GM20431 (cell line): ENCODE measurements at regions not wholly inside any gene's neighbourhood (a gene's known extent, or its start where the extent isn't known, plus 50 kb on each side); places are given as distances from the start of the nearest gene placed in this dataset.
"Not testable (repeated sequence)": the region's sequence is repeated elsewhere in the genome, so short reads cannot be mapped to it uniquely, and the experiment has no call there.

Experiments
- in situ Hi-C: fragments of 300-500 bp; cut with MseI, MboI; formaldehyde crosslinking; loops from one replicate; pipeline ENCODE4 v1.15.0; 2020; ENCODE audit warnings: low sequenced_read_pairs; ENCODE audit not compliant: unreplicated experiment

DNA sequence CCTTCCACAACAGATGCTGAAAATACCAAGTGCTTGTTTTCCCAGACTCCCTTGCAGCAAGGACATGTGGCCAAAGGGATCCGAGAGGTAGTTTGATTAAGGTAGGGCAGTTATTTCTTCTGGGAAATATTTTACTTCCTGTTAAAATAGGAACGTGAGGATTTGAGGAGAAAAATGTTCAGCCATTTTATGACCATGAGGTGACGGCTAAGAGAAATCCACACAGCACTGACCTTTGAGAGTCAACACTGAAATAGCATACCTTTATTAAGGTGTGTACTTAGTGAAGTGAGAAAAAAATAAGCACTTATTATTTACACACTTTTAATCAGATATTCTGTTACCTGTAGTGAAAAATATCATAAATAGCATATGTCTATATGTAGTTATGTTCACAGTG lies 133.9 kb downstream of the PPP1R3A start:
- in situ Hi-C loops = no loop called here

DNA sequence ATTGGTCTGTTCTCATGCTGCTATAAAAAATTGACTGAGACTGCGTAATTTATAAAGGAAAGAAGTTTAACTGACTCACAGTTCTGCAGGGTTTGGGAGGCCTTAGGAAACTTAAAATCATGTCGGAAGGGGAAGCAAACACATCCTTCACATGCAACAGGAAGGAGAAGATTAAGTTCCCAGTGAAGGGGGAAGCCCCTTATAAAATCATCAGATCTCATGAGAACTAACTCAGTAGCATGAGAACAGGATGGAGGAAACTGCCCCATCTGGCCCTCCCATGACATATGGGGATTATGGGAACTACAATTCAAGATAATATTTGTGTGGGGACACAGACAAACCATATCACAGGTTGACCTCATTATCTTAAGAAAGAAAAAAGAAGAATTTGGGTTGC lies 134.5 kb downstream of the PPP1R3A start:
- in situ Hi-C loops = no loop called here

DNA sequence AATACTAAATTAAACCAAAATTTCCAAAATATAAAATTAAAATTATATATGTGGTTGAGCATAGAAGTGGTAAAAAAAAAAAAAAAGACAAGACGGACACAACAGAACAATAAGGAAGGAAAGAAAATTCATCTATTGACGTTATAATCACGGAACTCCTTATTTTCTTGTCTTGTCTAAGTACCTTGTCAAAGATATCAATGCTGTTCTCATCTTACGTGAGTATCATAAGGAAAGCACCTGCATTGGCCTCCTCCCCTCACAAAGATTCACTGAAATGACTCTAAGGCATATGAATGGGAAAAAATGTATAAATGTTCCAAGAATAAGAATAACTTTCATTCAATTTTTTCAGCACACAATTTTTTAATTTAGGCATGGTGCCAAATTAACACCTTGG lies 135.4 kb downstream of the PPP1R3A start:
- in situ Hi-C loops = no loop called here

- in situ Hi-C loops = no loop called here
Observed at GRCh38 chr7:113775804-113776203, 143.0 kb downstream of the PPP1R3A start.

GRCh38 chr7:113775401-113775800 lies 143.4 kb downstream of the PPP1R3A start:
- in situ Hi-C loops = no loop called here

DNA sequence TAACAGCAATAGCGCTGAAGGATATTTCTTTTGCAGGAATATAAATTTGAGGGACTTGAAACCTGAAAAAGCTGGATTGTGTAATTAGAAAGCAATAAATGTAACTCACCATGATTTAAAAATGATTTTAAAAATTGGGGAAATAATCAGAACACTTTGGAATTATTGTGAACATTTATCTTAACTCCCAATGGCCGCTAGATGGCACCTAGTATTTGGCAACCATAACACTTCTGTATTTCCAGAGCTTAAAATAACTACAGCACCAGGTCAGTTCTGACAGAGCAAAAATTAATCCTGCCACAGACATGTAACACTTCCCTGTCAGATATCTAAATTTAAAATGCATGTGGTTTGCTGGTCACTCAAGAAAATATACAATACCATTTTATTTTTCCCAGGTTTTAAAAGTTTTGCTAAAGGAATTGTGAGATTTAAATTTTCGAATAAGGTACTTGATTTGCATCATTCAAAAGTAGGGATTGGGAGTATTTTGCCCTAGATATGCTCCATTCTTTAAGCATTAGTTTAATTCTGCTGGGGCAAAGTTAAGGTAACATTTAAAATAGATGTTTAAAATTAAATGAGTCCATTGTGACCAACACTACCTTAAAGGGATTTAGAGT lies 144.5 kb downstream of the PPP1R3A start:
- in situ Hi-C loops = no loop called here

- in situ Hi-C loops = no loop called here
Observed at GRCh38 chr7:113770146-113770738, 148.6 kb downstream of the PPP1R3A start.

GRCh38 chr7:113768387-113768786 lies 150.4 kb downstream of the PPP1R3A start:
- in situ Hi-C loops = no loop called here

DNA sequence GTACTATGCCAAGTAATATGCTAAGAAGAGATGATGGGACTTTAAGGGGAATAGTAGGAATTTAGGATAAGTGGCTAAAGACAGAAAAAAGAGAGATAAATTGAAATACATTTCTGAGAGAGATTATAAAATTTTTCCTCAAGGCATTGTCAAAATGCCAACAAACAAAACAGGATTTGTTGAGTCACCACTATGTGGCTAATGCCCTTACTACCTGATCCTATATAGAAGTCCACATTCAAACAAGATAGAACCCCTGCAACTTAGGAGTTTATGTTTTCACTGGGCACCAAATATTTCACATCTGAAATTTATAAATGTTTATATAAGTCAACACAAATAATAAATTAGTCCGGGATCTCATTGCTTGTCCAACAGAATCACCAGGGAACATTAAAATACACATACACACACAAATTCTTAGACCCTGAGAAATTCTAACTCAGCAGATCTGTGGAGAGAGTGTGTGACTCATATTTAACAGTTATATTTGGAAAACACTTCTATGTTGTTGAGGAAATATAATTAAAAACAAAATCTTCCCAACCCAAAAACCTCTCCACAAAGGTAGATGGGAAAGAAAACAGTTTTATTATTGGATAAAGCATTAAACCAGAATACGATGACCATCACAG lies 154.3 kb downstream of the PPP1R3A start:
- in situ Hi-C loops = no loop called here

DNA sequence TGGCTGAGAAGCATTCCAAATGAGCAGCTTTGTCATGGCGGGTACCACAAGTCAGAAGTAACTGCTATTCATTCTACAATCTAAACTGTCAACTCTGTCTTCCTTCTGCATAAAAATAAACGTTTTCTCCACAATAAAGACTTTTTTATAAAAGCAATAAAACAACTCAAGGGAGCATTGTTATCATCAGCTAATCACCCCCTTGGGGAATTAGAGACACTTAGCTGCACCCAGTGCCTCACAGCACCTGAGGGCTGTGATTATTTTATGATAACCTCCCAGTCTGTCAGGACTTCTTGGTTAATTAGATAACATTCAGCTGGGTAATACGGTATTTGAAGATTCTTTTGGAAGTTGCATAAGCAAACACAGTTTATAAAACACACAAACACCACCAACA lies 155.6 kb downstream of the PPP1R3A start:
- in situ Hi-C loops = no loop called here

GRCh38 chr7:113756250-113756649 lies 162.6 kb downstream of the PPP1R3A start:
- in situ Hi-C loops = no loop called here

DNA sequence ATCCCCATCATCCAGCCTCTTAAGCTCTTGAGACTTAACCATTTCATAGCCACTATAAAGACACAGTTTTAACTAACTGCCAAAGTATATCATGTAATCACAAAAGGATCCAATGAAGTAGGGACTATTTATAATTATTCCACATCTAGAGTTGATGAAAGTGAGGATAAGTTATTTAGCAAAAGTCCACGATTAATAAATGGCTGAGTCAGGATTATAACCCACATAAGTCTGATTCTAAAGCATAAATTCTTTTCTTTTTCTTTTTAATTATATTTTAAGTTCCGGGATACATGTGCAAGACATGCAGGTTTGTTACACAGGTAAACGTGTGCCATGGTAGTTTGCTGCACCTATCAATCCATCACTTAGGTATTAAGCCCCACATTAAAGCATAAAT lies 166.1 kb downstream of the PPP1R3A start:
- in situ Hi-C loops = no loop called here

DNA sequence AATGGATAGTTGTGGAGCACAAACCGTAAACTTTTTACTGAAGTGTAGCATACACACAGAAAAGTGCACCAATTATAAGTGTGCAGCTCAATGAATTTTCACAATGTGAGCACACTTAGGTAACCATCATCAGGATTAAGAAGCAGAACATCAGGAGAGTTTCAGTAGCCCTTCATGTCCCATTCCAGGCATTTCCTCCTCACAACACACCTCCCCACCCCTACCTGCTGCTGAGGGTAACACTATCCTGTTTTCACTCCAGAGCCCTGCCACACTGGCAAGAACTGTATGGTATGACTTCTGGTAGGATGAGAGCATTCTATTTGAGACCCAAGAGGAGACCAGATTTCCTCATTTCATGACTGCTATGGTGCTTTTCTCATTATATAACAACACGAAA lies 166.5 kb downstream of the PPP1R3A start:
- in situ Hi-C loops = no loop called here

- in situ Hi-C loops = no loop called here
Observed at GRCh38 chr7:113751547-113751946, 167.3 kb downstream of the PPP1R3A start.

DNA sequence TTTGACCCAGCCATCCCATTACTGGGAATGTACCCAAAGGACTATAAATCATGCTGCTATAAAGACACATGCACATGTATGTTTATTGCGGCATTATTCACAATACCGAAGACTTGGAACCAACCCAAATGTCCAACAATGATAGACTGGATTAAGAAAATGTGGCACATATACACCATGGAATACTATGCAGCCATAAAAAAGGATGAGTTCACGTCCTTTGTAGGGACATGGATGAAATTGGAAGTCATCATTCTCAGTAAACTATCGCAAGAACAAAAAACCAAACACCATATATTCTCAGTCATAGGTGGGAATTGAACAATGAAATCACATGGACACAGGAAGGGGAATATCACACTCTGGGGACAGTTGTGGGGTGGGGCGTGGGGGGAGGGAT lies 170.4 kb downstream of the PPP1R3A start:
- in situ Hi-C loops = not testable (repeated sequence)

DNA sequence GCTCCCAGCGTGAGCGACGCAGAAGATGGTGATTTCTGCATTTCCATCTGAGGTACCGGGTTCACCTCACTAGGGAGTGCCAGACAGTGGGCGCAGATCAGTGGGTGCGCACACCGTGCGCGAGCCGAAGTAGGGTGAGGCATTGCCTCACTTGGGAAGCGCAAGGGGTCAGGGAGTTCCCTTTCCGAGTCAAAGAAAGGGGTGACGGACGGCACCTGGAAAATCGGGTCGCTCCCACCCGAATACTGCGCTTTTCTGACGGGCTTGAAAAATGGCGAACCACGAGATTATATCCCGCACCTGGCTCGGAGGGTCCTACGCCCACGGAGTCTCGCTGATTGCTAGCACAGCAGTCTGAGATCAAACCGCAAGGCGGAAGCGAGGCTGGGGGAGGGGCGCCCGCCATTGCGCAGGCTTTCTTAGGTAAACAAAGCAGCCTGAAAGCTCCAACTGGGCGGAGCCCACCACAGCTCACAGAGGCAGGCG lies 175.8 kb downstream of the PPP1R3A start:
- in situ Hi-C loops = not testable (repeated sequence)

DNA sequence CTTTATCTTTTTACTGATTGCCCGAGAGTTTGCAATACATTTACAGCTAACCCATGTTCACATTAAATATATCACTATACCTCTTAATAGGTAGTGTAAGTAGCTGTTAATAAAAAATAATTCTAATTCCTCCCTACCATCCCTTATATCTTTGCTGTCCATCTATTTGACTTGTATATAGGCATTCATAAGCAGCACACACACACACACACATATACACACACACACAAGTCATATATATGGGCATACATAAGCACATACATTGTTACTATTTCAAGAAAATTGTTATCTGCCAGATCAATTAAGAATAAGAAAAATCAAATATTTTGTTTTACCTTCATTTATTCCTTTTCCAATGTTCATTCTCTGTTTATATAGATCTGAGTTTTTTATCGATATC lies 176.4 kb downstream of the PPP1R3A start:
- in situ Hi-C loops = no loop called here

DNA sequence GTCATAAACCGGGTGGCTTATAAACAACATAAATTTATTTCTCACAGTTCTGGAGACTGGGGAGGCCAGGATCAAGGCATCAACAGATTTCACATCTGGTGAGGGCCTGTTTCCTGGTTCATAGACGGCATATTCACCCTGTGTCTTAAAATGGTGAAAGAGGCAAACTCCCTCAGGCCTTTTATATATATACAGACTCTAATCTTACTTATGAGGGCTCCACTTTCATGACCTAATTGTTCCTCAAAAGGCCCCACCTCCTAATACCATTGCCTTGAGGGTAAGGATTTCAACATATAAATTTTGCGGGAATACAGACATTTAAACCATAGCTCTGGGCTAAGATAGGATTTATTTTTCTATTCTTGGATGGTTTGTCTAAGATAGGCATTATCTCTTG lies 187.2 kb downstream of the PPP1R3A start:
- in situ Hi-C loops = no loop called here

GRCh38 chr7:113730309-113730955 lies 188.4 kb downstream of the PPP1R3A start:
- in situ Hi-C loops = no loop called here

DNA sequence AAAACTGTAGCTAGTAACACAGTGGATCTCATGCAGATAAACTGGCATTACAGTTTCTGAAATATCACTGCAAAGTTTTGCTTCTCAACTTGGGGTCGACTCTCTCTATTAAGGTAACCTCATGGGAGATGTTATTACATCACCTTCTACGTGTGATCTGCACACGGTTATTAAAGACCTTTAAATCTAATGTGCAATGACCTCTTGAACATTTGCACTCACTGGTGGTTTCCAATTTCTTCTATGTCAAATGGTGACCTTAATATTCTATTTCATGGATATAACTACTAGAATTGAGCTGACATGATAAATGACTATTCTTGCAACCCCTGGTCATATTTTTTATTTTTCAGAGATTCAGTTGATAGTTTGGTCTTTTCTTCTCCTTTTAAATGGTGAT lies 191.3 kb downstream of the PPP1R3A start:
- in situ Hi-C loops = no loop called here

DNA sequence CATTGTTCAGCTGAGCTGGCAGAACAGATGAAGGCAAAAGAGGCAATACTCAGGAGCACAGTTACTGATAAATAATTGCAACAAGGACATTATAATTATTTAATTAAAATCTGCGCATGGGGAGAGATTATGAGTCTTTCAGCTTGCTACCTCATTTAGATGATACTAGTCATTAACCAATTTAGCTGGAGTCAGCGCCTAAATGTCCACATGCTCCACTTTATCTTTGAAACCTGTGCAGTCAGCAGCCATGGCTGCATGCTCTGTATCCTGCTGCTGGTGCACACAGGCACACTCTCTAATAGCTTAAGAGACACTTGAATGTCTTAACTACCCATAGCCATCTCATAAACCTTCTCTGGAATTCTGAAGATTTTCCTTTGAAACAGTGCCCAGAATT lies 196.8 kb downstream of the PPP1R3A start:
- in situ Hi-C loops = no loop called here
